ENCODE measurements at regions not wholly inside any gene's neighbourhood (a gene's known extent, or its start where the extent isn't known, plus 50 kb on each side); places are given as distances from the start of the nearest gene placed in this dataset.
"Not testable (repeated sequence)": the region's sequence is repeated elsewhere in the genome, so short reads cannot be mapped to it uniquely, and the experiment has no call there.

- DNase-seq (ENCODE audit: low read depth in 1 of 2, low spot score in 1 of 2) = no peak
- TF ChIP-seq JUND (IDR thresholded peaks at IDR 0.05; ENCODE audit: low read depth) = no peak
- in situ Hi-C loops (cut with HindIII; ENCODE audit: low pct_unique_long_range_greater_than_20kb, low sequenced_read_pairs) = no loop called here
These were observed 938.9 kb downstream of the TDRD15 start for GRCh38 chr2:22062679-22063078.

GRCh38 chr2:22076454-22076853, 952.7 kb downstream of the TDRD15 start:
- TF ChIP-seq JUND (IDR thresholded peaks at IDR 0.05; ENCODE audit: low read depth) = no peak
- DNase-seq (ENCODE audit: low read depth in 1 of 2, low spot score in 1 of 2) = no peak
- in situ Hi-C loops (cut with HindIII; ENCODE audit: low pct_unique_long_range_greater_than_20kb, low sequenced_read_pairs) = no loop called here

DNA sequence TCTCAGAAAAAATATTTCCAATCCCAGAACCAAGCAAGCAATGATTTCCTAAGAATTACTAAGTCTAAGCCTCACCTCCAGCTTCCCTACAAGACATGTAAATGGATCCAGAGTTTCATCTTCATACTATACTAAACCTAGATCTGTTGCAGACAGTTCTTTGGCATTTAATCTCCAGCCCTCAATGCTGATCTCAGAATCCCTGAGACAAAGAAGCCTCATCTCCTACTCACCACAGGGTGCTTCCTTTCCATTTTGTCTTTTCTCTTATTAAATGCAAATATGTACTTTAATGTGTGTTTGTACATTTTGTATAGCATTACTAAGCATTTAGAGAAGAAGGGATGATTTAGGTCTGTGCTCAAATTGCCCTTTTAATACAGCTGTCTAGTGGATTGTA, 954.9 kb downstream of the TDRD15 start:
- no peak for TF ChIP-seq JUND (IDR thresholded peaks at IDR 0.05; ENCODE audit: low read depth)
- no peak for DNase-seq (ENCODE audit: low read depth in 1 of 2, low spot score in 1 of 2)
- in situ Hi-C loops (cut with HindIII; ENCODE audit: low pct_unique_long_range_greater_than_20kb, low sequenced_read_pairs) = no loop called here

- in situ Hi-C loops (cut with HindIII; ENCODE audit: low pct_unique_long_range_greater_than_20kb, low sequenced_read_pairs) = no loop called here
- DNase-seq (ENCODE audit: low read depth in 1 of 2, low spot score in 1 of 2) = no peak
- no peak for TF ChIP-seq JUND (IDR thresholded peaks at IDR 0.05; ENCODE audit: low read depth)
These were observed 955.8 kb downstream of the TDRD15 start for GRCh38 chr2:22079583-22079982.

DNA sequence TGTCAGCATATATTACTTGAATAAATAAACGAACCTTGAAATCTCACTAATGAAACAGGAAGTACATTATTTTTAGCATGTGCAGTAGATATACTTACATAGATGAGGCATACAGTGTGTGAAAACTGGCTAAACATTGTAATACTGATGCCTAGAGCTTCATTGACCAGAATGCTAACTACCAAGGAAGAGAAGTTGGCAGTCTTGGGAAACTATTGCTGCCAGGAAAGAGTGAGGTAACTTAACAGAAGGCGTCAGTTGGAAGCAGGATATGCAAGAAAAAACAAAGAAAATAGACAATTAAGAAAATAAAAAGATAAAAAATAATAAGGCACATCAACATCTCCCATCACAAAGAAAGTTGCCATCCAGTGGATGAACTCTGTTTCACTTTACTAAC, 963.0 kb downstream of the TDRD15 start:
- in situ Hi-C loops (cut with HindIII; ENCODE audit: low pct_unique_long_range_greater_than_20kb, low sequenced_read_pairs) = no loop called here
- no peak for DNase-seq (ENCODE audit: low read depth in 1 of 2, low spot score in 1 of 2)
- TF ChIP-seq JUND (IDR thresholded peaks at IDR 0.05; ENCODE audit: low read depth) = no peak

DNA sequence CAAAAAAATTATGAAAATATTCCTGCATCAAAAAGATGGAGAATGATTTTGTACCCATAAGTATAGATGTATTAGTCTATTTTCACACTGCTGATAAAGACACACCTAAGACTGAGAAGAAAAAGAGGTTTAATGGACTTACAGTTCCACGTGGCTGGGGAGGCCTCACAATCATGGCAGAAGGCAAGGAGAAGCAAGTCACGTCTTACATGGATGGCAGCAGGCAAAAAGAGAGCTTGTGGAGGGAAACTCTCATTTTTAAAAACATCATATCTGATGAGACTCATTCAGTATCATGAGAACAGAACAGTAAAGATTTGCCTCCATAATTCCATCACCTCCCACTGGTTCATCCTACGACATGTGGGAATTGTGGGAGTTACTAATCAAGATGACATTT, 979.8 kb downstream of the TDRD15 start:
- in situ Hi-C loops (cut with HindIII; ENCODE audit: low pct_unique_long_range_greater_than_20kb, low sequenced_read_pairs) = not testable (repeated sequence)

GRCh38 chr2:22110244-22110651, 986.5 kb downstream of the TDRD15 start:
- no peak for DNase-seq (ENCODE audit: low read depth in 1 of 2, low spot score in 1 of 2)
- TF ChIP-seq JUND (IDR thresholded peaks at IDR 0.05; ENCODE audit: low read depth) = no peak
- in situ Hi-C loops (cut with HindIII; ENCODE audit: low pct_unique_long_range_greater_than_20kb, low sequenced_read_pairs) = no loop called here

More for the DNA sequence above, 979.8 kb downstream of the TDRD15 start:
- DNase-seq (ENCODE audit: low read depth in 1 of 2, low spot score in 1 of 2) = not testable (repeated sequence)

GRCh38 chr2:22124003-22124402, 1000.2 kb downstream of the TDRD15 start:
- in situ Hi-C loops (cut with HindIII; ENCODE audit: low pct_unique_long_range_greater_than_20kb, low sequenced_read_pairs) = no loop called here
- TF ChIP-seq JUND (IDR thresholded peaks at IDR 0.05; ENCODE audit: low read depth) = no peak
- peak in 1 of 2 experiments; percentile 1 for DNase-seq (ENCODE audit: low read depth in 1 of 2, low spot score in 1 of 2)

DNA sequence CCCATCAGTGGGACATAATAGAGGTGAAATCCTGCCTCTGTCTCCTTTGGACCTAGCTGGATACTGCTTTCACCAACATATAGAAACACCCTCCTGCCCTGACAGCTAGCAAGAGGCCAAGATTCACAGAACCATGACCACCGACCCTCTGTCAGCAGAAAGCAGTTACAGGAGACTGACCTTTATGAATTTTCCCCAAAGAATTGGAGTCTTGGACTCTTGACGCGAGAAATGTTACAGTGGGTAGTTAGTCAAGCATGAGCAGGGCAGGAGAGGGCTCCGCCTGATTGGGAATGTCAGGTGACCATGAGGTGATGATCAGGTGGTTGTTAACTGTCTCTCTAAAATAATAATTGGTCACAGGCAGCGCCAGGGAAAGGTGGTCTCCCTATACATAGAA, 1002.3 kb downstream of the TDRD15 start:
- no peak for TF ChIP-seq JUND (IDR thresholded peaks at IDR 0.05; ENCODE audit: low read depth)
- in situ Hi-C loops (cut with HindIII; ENCODE audit: low pct_unique_long_range_greater_than_20kb, low sequenced_read_pairs) = no loop called here

DNA sequence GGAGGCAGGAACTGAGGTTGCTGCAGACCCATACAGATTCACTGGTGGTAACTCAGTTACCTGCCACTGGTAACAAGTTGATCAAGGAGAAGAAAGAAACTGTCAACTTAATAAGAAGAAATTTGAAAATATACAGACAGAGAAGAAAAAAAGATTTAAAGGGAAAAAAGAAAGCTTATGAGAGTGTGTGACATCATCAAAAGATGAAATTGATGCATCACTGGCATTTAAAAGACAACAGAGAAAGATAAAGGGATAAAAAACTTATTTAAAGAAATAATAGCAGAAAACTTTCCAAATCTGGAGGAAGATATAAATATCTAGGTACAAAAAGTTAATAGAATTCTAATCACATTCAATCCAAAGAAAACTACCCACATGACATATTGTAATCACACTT, 1003.2 kb downstream of the TDRD15 start:
- in situ Hi-C loops (cut with HindIII; ENCODE audit: low pct_unique_long_range_greater_than_20kb, low sequenced_read_pairs) = no loop called here
- no peak for DNase-seq (ENCODE audit: low read depth in 1 of 2, low spot score in 1 of 2)
- no peak for TF ChIP-seq JUND (IDR thresholded peaks at IDR 0.05; ENCODE audit: low read depth)

More for the DNA sequence above, 1002.3 kb downstream of the TDRD15 start:
- DNase-seq (ENCODE audit: low read depth in 1 of 2, low spot score in 1 of 2) = no peak

- in situ Hi-C loops (cut with HindIII; ENCODE audit: low pct_unique_long_range_greater_than_20kb, low sequenced_read_pairs) = no loop called here
- no peak for TF ChIP-seq JUND (IDR thresholded peaks at IDR 0.05; ENCODE audit: low read depth)
- no peak for DNase-seq (ENCODE audit: low read depth in 1 of 2, low spot score in 1 of 2)
These were observed 1010.7 kb downstream of the TDRD15 start for GRCh38 chr2:22134421-22134820.

DNA sequence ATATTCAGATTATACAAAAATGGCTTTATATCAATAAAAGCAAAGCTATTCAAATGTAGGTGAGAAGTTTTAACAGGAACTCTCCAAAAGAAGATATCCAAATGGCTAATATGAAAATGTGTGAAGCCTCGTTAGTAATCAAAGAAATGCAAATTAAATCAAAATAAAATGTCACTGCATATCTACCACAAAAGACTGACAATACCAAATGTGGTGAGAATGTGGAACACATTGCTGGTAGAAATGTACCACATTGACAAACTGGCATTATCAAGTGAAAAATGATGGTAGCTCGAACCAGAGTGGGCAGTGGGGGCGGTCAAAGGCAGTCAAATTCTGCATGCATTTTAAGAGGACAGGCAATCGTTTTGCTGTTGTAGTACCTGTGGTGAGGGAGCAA, 1012.7 kb downstream of the TDRD15 start:
- TF ChIP-seq JUND (IDR thresholded peaks at IDR 0.05; ENCODE audit: low read depth) = no peak
- DNase-seq (ENCODE audit: low read depth in 1 of 2, low spot score in 1 of 2) = no peak
- in situ Hi-C loops (cut with HindIII; ENCODE audit: low pct_unique_long_range_greater_than_20kb, low sequenced_read_pairs) = no loop called here

GRCh38 chr2:22143840-22144239, 1020.1 kb downstream of the TDRD15 start:
- TF ChIP-seq JUND (IDR thresholded peaks at IDR 0.05; ENCODE audit: low read depth) = no peak
- no peak for DNase-seq (ENCODE audit: low read depth in 1 of 2, low spot score in 1 of 2)
- in situ Hi-C loops (cut with HindIII; ENCODE audit: low pct_unique_long_range_greater_than_20kb, low sequenced_read_pairs) = no loop called here

GRCh38 chr2:22153931-22154613, 1030.3 kb downstream of the TDRD15 start:
- DNase-seq (ENCODE audit: low read depth in 1 of 2, low spot score in 1 of 2) = no peak
- in situ Hi-C loops (cut with HindIII; ENCODE audit: low pct_unique_long_range_greater_than_20kb, low sequenced_read_pairs) = no loop called here
- TF ChIP-seq JUND (IDR thresholded peaks at IDR 0.05; ENCODE audit: low read depth) = no peak

GRCh38 chr2:22156661-22157060, 1032.9 kb downstream of the TDRD15 start:
- DNase-seq (ENCODE audit: low read depth in 1 of 2, low spot score in 1 of 2); in situ Hi-C loops (cut with HindIII; ENCODE audit: low pct_unique_long_range_greater_than_20kb, low sequenced_read_pairs): not testable (repeated sequence)
